H54 (cell line): ENCODE measurements at regions not wholly inside any gene's neighbourhood (a gene's known extent, or its start where the extent isn't known, plus 50 kb on each side); places are given as distances from the start of the nearest gene placed in this dataset.

ENCODE experiments used
- DNase-seq: peaks from one replicate; pipeline ENCODE4 v3.0.0; 2011; ENCODE audit warnings: low spot score, mixed read lengths; ENCODE audit not compliant: insufficient read length
- FAIRE-seq: peaks from 3 replicates; lab custom pipeline; 2011; peaks lifted over from hg19 to GRCh38; lab: Jason Lieb, UNC
- POLR2A ChIP-seq: IDR thresholded peaks from 2 replicates; pipeline ENCODE4 v1.6.1; 2011; ENCODE audit warnings: low read depth, mild to moderate bottlenecking, low read length

DNA sequence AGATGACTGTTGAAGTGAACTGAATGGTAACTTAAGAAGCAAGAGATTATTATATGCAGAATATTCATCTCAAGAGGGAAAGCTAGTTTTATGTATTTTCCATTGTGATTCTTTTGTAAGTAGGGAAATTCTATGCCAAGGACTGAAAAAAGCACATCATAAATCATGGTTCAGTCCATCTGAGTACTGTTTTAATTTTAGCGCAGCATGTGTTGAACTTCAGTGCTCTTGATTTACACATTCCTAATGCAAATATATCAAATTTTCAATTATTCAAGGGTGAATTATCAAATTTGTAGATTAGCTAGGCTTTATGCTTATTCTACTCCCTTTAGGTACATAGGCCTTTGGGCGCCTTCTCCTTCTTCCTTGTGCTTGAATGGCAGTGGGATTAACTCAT is 50.3 kb upstream of the TCF12 start:
- no peak for DNase-seq
- FAIRE-seq, result no peak
- no peak for TF ChIP-seq POLR2A

DNA sequence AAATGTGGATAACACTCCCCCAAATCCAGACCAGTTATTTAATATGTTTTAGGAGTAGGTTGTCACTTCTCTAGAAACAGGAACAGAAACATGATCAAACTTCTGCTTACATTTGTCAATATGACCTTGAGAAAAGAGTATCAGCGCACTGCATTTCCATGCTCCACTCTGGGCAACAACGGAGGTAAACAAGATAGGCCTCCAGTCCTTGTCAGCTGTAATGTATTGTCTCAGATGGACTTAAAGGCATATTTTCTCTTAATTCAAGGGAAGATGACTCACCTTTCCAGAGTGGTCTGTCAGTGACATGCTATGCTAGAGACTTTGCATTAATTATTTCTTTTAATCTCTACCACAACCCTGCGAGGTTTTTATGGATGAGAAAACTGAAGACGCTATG is 51.6 kb upstream of the TCF12 start:
- FAIRE-seq (no peak), DNase-seq (no peak)
- TF ChIP-seq POLR2A, result no peak

DNA sequence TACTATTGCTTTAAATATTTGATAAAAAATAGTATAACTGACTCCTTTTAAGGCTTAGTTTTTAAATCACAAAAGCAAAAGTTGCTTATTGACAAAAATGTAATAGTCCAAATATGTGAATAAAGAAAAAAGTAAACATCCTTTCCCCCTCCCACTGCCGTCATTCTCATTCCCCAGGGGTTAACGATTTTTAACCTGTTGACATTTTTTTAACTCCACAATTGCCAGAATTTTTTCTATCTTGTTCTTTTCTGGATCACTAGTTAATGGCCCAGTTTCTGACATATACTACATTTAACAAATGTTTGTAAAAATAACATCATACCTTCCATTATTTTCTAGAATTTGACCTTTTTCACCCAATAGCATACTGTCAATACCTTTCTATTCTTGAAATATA is 60.6 kb upstream of the TCF12 start:
- no peak for DNase-seq
- TF ChIP-seq POLR2A, result no peak
- no peak for FAIRE-seq

DNA sequence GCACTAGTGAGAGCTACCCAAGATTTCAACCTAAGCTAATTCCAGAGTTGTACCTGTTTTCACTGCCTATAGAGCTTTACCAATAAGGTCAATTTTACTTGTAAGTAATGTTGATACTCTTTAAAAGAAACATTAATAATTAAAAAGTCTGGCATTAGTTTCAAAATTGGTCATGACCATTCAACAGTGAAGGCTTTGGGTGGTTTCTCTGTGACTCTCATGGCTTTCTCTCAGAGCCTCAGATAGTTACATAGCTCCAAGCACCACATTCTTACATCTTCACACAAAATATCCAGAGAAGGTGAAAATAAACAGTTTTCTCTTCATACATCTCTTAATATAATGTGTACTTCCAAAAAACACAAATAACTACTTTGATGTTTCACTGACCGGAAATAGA is 61.5 kb upstream of the TCF12 start:
- TF ChIP-seq POLR2A, result no peak
- DNase-seq, result no peak
- no peak for FAIRE-seq

DNA sequence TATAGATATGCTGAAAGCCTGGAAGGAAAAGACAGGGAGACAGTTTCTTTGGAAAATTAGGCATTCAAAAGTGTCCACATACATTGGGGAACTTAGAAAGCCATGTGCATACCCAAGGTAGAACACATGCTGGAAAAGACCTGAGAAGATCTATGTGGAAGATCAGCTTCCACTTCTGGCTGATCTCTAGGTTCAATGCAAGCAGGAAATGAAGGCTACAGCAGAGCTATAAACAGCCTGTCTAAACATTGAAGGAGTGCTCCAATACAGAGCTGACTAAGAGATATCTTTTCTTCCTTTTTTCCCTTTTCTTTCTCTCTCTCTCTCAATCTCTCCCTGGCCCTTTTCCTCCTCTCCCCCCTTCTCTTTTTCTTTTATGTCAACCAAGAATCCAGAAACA is 73.6 kb upstream of the TCF12 start:
- DNase-seq (no peak), FAIRE-seq (no peak)
- TF ChIP-seq POLR2A, result no peak

DNA sequence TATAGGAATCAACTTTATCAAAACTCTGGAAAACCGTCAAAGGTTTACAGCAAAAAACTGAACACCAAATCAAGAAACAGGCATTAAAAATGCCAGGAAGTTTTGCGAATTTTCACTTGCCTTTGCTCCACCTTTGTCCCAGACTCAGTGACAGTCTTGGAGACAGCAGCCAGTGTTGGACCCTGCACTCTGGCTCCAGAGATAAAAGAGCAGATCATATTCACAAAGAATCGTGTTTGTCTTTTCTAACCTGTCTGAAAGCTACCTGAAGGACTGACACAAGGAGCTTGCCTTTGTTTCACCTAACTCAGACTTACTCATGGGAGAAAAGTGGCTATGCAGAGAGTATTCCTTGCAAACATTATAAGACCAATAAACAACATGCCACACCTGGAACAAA is 74.0 kb upstream of the TCF12 start:
- DNase-seq, result no peak
- no peak for FAIRE-seq
- no peak for TF ChIP-seq POLR2A

DNA sequence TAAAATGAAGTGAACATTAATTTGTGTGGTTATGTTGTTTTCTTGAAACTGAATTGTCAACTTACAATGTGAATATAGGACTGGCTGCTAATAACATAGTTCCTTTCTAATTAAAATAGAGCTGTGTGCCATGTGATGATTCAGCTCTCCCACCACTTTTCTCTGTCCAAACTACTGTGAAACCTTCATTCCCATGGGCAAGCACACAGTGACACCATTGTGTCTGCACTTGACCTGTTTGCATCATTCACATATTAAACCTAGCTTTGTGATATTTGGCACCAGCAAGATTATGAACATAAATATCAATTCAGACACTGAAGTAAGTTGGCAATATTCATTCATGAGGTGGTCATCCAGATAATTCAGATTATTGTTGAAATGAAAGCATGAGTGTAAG is 78.8 kb upstream of the TCF12 start:
- FAIRE-seq (no peak), DNase-seq (no peak)
- no peak for TF ChIP-seq POLR2A

DNA sequence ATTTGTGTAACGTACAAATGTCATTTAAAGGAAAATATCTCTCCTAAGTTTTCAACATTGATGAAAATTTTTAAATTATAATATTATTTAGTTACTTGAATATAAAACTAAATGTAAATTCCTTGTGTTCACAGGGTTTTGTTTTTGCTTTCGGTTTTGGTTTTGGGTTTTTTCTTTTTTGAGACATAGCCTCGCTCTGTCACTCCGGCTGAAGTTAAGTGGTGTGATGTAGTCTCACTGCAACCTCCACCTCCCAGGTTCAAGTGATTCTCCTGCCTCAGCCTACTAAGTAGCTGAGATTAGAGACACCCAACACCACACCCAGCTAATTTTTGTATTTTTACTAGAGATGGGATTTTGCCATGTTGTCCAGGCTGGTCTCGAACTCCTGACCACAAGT is 79.3 kb upstream of the TCF12 start:
- DNase-seq, result no peak
- TF ChIP-seq POLR2A, result no peak
- no peak for FAIRE-seq

DNA sequence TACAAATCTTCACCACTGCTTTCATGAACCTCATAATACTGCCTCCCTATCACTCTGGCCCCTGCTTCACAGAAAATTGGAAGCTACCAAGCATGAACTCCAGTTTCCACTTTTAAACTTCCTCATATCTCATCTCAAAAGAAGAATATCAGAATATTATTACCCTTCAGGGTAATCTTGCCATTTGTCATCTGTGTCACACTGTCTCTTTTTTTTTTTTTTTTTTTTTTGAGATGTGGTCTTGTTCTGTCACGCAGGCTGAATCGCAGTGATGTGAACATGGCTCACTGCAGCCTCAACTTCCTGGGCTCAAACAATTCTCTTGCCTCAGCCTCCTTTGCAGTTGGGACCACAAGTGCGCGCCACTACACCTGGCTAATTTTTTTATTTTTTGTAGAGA is 80.4 kb upstream of the TCF12 start:
- no peak for TF ChIP-seq POLR2A
- DNase-seq, result no peak
- no peak for FAIRE-seq

DNA sequence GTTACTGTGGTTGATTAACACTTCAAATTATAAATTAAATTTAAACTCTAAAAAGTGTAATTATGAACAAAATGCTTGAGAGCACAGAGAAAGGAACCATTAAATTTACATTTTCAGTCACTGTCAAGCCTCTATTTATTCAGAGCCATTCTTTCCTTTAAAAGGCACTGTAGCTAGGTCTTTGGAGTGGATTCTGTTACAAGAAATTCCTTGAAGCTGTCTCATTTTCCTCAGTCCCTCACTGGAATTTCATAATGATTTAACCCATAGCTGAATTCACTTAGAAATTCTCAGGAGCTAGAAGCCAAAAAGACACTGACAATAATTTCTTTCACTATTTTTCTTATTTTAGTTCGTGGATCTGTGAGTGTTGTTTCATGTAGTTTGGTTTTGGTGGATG is 81.2 kb upstream of the TCF12 start:
- FAIRE-seq (no peak), DNase-seq (no peak)
- TF ChIP-seq POLR2A, result no peak

DNA sequence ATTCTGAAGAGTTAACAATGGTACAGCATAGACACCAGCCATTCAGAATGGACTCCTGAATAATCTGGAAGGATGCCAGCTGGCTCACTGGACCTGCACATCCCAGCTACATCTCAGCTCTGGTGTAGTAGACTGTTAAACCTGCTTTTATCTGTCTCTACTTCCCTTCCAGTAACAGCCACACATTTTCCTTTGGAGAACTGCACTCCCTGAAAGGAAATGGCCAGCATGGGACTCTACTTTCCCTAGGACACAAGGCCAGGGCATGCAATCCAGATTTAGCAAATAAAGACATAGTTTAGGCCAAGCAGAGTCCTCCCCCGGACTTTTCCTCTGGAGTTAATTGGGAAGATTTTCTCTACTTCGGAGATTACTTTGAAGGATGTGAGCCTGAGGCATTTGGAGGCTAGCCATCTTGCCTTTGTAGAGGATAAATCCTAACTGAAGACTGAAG is 82.7 kb upstream of the TCF12 start:
- FAIRE-seq (no peak), DNase-seq (no peak)
- TF ChIP-seq POLR2A, result no peak

DNA sequence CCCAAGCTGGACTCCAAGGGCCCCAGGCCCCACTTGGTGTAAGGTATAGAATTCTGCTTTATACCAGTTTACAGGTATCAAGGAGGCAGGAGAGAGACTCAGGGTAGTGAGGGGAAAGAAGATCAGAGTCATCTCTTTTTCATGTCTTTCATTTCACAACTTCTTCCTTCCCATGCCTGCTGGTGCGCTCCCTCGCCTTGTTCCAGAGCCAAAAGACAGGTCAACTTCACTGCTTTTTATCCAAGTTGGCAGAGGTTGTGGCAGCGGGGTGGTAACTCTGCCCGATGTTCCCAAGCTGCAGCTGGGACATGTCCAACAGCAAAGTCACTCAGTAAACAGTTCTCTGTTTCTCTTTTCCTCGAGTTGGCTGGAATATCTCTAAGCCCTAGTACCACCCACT is 86.3 kb upstream of the TCF12 start:
- no peak for DNase-seq
- no peak for FAIRE-seq
- no peak for TF ChIP-seq POLR2A

DNA sequence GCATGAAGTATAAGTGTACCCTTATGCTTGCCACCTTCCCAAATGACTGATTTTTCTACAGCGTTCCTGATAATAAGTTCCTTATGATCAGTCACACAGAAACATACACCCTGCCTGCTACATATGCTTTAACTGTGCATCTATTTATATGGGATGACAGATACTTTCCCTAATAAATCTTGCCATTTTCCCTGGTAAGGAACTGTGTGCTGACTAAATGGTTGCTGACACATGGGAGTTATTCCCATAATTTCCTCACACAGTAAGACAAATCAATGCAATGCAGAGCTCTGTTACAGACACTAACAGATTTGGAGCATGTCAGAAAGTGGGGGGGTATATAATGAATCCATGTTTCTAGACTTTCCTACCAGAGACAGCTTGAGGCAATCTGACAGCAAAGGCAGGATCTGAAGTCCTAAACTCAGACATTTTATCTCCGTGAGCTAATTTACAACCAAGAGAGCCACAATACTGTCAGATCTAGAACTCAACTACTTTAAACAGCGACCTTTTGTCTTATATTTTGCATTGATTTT is 86.9 kb upstream of the TCF12 start:
- DNase-seq (no peak), FAIRE-seq (no peak)
- TF ChIP-seq POLR2A, result no peak

DNA sequence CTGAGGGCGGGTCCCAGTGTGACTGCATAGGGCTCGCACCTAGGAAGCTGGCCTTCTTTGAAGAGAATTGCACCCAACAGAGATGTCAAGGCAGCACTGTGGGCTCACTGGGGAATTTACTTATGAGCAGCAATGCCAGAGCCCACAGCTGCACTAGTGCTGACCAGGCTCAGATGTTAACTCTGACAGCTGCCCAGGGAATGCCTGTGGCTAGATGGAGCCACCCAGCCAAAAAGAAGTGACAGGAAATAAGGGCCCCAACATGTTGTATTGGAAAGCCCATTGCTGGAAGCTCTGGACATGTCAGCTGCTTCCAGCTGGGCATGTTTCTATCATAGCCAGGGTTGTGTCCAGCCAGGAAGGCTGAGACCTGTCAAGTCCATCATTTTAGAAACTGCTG is 90.9 kb upstream of the ZNF280D start:
- no peak for DNase-seq
- no peak for TF ChIP-seq POLR2A
- no peak for FAIRE-seq

DNA sequence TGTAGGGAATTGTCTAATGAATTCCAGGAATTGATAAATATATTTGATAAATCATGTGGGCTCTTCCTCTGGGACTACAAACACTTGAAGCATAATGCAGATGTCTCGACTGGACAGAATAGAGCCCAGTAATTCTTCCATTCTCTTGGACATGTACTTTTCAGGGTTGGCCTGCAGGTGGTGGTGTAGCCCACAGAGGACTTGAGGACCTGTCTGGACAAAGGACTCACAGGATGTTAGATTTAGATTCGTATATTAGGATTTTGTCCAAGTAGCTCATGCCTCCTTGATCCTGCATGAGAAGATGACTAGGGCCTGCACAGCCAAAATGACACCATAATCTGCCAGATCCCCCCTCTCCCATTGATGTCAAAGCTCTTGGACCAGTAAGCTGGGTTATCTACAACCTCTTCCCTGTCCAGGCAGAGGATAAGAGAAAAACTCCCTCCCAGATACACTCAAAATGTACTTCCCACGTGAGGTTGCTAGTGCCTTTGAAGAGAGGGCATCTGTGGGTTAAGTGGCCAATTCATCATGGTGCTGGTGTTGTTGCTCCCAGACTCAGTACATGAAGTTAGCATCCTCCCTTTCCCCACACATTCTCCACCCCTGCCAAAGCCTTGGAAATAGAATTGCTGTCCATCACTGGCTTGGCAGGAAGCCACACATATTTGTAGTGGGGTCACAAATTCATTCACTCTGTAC is 88.6 kb upstream of the ZNF280D start:
- no peak for FAIRE-seq
- no peak for TF ChIP-seq POLR2A
- DNase-seq, result no peak
